ENCODE measurements at regions not wholly inside any gene's neighbourhood (a gene's known extent, or its start where the extent isn't known, plus 50 kb on each side); places are given as distances from the start of the nearest gene placed in this dataset.

DNA sequence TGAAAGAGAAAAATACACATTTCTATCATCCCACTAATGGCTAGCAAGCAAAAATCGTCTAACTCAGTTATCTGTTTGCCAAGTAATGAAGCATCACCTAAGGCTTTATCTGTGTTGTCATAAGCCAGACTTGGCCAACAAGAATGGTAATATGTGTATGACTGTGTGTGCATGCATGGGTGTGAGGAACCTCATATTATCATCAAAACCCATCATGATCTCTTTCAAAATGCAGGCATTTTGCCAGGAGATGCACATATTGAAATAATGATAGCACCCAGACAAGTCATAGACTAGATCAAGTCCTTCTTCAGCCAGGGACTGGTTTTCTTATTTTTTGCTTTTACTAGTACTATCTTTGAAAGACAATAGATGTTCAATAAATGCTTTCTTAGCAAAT is 172.5 kb upstream of the FMR1 start:
- no peak overlapping the region for H3K4me3 Mint-ChIP-seq
- peaks cover 0 to 3% (median 0%) of the 10 kb centered on the region in 3 donors for H3K4me1 Mint-ChIP-seq
- H3K9me3 Mint-ChIP-seq: peaks cover 0 to 2% (median 1%) of the 10 kb centered on the region in 3 donors
- H3K27ac Mint-ChIP-seq: no peak overlapping the region
- H3K27me3 Mint-ChIP-seq: no peaks in the 10 kb centered on the region
- H3K36me3 Mint-ChIP-seq: no peaks in the 10 kb centered on the region

DNA sequence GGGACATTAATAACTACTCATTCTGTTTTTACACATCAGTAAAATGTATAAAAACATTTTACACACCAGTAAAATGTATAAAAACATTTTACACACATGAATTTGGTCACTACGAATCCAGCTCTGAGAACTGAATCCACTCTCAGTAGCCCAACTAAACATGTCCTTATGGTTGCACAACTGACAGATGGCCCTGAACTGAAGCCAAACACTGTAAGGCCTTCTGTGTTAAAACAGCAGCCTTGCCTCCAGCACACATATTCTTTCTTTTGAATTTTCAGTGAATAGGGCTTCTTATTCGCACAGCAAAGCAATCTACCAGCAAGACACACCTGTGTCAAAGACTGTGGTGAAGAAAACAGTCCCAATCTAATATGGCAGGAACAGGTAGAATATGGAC is 169.9 kb upstream of the FMR1 start:
- Mint-ChIP-seq H3K9me3 (peaks cover 0 to 3% (median 0%) of the 10 kb centered on the region in 3 donors), H3K27ac (no peak overlapping the region), H3K4me1 (peaks cover 0 to 5% (median 0%) of the 10 kb centered on the region in 3 donors), H3K36me3 (no peaks in the 10 kb centered on the region), H3K4me3 (no peak overlapping the region), H3K27me3 (no peaks in the 10 kb centered on the region)

- H3K27me3 Mint-ChIP-seq: no peaks in the 10 kb centered on the region
- no peak overlapping the region for H3K4me3 Mint-ChIP-seq
- H3K27ac Mint-ChIP-seq: no peak overlapping the region
- H3K36me3 Mint-ChIP-seq: no peaks in the 10 kb centered on the region
- peaks cover 0 to 3% (median 0%) of the 10 kb centered on the region in 3 donors for H3K9me3 Mint-ChIP-seq
- peaks cover 0 to 1% (median 0%) of the 10 kb centered on the region in 3 donors for H3K4me1 Mint-ChIP-seq
Observed at GRCh38 chrX:147749308-147749707, 162.4 kb upstream of the FMR1 start.

- Mint-ChIP-seq H3K9me3 (peaks cover 0 to 3% (median 2%) of the 10 kb centered on the region in 3 donors), H3K27ac (no peak overlapping the region), H3K4me3 (no peak overlapping the region), H3K4me1 (no peaks in the 10 kb centered on the region), H3K27me3 (no peaks in the 10 kb centered on the region), H3K36me3 (no peaks in the 10 kb centered on the region)
Observed at GRCh38 chrX:147757750-147758149, 154.0 kb upstream of the FMR1 start.

DNA sequence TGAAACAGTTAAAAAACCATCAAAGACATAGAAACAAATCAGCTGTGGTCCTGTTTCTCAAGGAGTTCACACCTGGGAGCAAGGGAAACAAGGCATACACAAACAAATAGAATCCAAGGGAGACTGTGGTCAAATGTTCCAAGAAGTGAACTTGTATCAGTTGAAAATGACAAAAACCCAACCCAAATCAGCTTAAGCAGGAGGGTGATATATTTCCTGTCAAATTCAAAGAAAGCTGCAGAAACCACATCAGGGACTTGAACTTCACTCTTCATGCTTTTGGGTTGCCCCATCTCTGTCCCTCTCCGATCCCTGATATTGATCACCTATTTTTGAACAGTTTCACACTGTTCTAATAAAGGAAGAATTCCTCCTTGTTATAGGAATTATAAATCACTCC is 148.6 kb upstream of the FMR1 start:
- Mint-ChIP-seq H3K4me3 (no peak overlapping the region), H3K27ac (no peak overlapping the region), H3K4me1 (no peaks in the 10 kb centered on the region), H3K9me3 (peaks cover 0 to 6% (median 3%) of the 10 kb centered on the region in 3 donors), H3K36me3 (no peaks in the 10 kb centered on the region), H3K27me3 (no peaks in the 10 kb centered on the region)

GRCh38 chrX:147764868-147765267 is 146.9 kb upstream of the FMR1 start:
- Mint-ChIP-seq H3K27me3 (no peaks in the 10 kb centered on the region), H3K36me3 (no peaks in the 10 kb centered on the region), H3K4me1 (no peaks in the 10 kb centered on the region), H3K9me3 (peaks cover 0 to 6% (median 3%) of the 10 kb centered on the region in 3 donors), H3K27ac (no peak overlapping the region), H3K4me3 (no peak overlapping the region)

GRCh38 chrX:147770858-147771257 is 140.9 kb upstream of the FMR1 start:
- Mint-ChIP-seq H3K27ac (no peak overlapping the region), H3K4me3 (no peak overlapping the region)

DNA sequence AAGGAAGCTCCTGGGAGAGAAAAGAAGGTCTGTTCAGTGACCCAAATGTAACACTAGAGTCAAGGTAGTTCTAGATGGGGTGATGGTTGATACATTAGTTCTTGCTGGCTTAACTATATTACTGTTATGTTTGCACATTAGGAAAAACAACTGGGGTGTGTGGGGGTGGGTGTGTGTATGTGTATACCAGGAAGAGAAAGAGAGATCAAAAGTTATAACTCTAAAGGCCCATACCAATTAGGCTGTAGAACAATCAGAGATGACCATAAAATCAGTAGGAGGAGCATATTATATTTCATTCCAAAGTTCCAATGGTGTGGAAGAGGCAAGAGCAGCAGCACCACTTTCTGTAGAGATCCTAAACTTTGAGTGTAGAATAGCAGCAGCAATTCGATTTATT is 134.7 kb upstream of the FMR1 start:
- no peaks in the 10 kb centered on the region for H3K4me1 Mint-ChIP-seq
- H3K27ac Mint-ChIP-seq: no peak overlapping the region
- no peaks in the 10 kb centered on the region for H3K9me3 Mint-ChIP-seq
- H3K4me3 Mint-ChIP-seq: no peak overlapping the region
- H3K36me3 Mint-ChIP-seq: no peaks in the 10 kb centered on the region
- no peaks in the 10 kb centered on the region for H3K27me3 Mint-ChIP-seq

More at GRCh38 chrX:147770858-147771257, 140.9 kb upstream of the FMR1 start:
- H3K36me3 Mint-ChIP-seq: no peaks in the 10 kb centered on the region
- H3K4me1 Mint-ChIP-seq: peaks cover 0 to 3% (median 0%) of the 10 kb centered on the region in 3 donors
- no peaks in the 10 kb centered on the region for H3K27me3 Mint-ChIP-seq
- H3K9me3 Mint-ChIP-seq: peaks cover 0 to 2% (median 0%) of the 10 kb centered on the region in 3 donors

- no peaks in the 10 kb centered on the region for H3K4me1 Mint-ChIP-seq
- no peak overlapping the region for H3K27ac Mint-ChIP-seq
- H3K36me3 Mint-ChIP-seq: no peaks in the 10 kb centered on the region
- H3K4me3 Mint-ChIP-seq: no peak overlapping the region
- H3K9me3 Mint-ChIP-seq: no peaks in the 10 kb centered on the region
- no peaks in the 10 kb centered on the region for H3K27me3 Mint-ChIP-seq
Observed at GRCh38 chrX:147779173-147779572, 132.5 kb upstream of the FMR1 start.

GRCh38 chrX:147781844-147782243 is 129.9 kb upstream of the FMR1 start:
- H3K4me1 Mint-ChIP-seq: no peaks in the 10 kb centered on the region
- H3K9me3 Mint-ChIP-seq: no peaks in the 10 kb centered on the region
- H3K27ac Mint-ChIP-seq: no peak overlapping the region
- no peaks in the 10 kb centered on the region for H3K36me3 Mint-ChIP-seq
- no peaks in the 10 kb centered on the region for H3K27me3 Mint-ChIP-seq
- no peak overlapping the region for H3K4me3 Mint-ChIP-seq

DNA sequence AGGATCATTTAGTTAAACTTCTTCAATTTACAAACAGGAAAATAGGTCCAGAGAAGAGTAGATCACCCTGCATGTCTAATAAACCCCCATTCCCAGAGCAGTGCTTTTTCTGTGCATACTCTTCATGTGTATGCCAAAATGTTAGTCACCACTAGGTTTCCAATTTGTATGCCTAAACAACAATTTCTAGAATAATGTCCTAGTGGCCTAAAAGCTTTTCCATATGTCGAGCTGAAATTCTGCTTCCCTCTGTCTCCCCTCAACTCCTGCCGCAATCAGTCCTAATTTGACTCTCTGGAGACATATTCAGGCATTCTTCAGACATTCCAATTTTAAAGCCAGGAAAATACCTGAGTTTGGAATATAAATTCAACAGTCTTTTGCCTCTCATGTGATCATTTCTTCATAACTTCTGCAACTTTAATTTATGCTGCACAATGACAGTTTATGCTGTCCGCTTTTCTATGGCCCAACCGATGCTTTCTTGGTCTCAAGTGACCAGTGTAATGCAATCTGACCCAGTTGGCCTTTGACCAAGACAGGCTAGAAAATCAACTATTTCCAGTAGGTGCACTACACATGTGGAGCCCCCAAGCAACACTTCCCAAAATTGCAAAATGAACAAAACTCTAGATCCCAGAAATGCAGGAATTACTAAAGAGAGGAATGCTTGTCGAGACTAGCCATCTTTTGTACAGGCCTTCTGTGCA is 122.9 kb upstream of the FMR1 start:
- Mint-ChIP-seq H3K9me3 (no peaks in the 10 kb centered on the region), H3K27me3 (peaks cover 3% of the 10 kb centered on the region), H3K4me1 (no peaks in the 10 kb centered on the region), H3K27ac (no peak overlapping the region), H3K36me3 (peaks cover 1% of the 10 kb centered on the region), H3K4me3 (no peak overlapping the region)

DNA sequence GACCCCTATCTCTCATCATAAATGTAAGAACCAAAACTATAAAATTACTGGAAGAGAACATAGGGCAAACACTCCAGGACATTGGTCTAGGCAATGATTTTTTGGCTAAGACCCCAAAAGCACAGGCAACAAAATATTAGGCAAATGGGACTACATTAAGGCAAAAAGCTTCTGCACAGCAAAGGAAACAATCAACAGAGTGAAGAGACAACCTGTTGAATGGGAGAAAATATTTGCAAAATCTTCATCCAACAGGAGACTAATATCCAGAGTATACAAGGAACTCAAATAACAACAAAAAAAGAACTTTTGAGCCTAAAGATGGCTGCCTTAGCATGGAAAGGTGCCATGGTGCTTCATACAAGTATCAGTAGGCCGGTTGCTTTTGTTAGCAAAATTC is 111.1 kb upstream of the FMR1 start:
- Mint-ChIP-seq H3K36me3 (no peaks in the 10 kb centered on the region), H3K27me3 (no peaks in the 10 kb centered on the region), H3K9me3 (peaks cover 0 to 4% (median 2%) of the 10 kb centered on the region in 3 donors), H3K27ac (no peak overlapping the region), H3K4me3 (no peak overlapping the region), H3K4me1 (no peaks in the 10 kb centered on the region)

DNA sequence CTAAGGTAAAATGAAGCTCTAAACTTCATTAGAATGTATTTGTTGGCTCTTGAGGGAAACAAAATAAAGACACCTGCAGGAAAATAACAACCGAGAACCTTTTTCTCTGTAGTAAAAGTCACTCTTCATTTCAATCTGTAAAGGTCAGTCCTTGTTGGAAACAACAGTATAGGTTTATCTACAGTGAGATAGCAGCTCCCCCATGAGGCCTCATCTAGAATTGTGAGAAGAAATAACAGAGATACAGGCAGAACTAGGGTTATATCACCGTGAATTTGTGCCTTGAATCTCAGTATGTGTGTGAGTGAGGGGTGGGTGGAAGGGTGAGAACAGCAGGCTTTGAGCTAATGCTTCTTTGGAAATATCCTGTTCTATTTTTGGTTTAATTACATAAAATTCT is 107.8 kb upstream of the FMR1 start:
- Mint-ChIP-seq H3K4me3 (no peak overlapping the region), H3K27me3 (peaks cover 1% of the 10 kb centered on the region), H3K27ac (no peak overlapping the region), H3K4me1 (no peaks in the 10 kb centered on the region), H3K9me3 (no peaks in the 10 kb centered on the region), H3K36me3 (no peaks in the 10 kb centered on the region)

DNA sequence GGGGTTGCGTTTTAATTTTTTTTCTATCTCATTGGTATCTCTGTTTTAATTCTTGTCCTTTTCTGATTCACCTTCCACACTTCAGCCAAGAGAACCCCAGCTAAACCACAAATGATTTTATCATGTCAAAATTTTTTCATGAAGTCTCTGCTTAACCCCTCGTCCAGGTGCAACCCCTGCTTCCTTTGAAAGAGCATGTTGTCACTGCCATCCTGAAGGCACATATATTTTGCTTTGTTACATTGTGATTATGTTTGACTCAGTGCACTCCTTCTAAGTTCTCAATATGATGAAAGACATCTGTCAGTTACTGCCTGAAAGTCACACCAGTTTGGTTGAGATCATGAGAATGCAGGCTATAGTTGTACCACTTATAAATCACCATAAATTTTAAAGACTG is 99.9 kb upstream of the FMR1 start:
- no peaks in the 10 kb centered on the region for H3K4me1 Mint-ChIP-seq
- H3K27ac Mint-ChIP-seq: no peak overlapping the region
- peaks cover 1% of the 10 kb centered on the region for H3K27me3 Mint-ChIP-seq
- no peak overlapping the region for H3K4me3 Mint-ChIP-seq
- no peaks in the 10 kb centered on the region for H3K9me3 Mint-ChIP-seq
- H3K36me3 Mint-ChIP-seq: no peaks in the 10 kb centered on the region

DNA sequence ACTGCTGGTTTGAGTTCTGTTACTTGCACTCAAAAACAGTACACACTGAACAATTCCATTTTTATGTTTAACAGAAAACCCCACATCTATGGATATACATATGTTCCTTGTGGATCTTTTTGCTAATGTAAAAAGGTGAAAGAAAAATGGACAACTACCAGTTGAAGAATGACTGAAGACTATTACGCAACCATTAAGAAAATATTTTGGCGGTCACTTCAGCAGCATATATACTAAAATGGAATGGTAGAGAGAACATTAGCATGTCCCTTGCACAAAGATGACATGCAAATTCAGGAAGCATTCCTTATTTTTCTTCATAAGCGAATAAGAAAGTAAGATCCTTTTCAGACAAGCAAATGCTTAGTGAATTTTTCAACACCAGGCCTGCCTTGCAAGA is 84.6 kb upstream of the FMR1 start:
- Mint-ChIP-seq H3K27me3 (no peaks in the 10 kb centered on the region), H3K36me3 (peaks cover 2% of the 10 kb centered on the region), H3K27ac (no peak overlapping the region), H3K4me1 (no peaks in the 10 kb centered on the region), H3K4me3 (no peak overlapping the region), H3K9me3 (peaks cover 3 to 14% (median 13%) of the 10 kb centered on the region in 3 donors)

DNA sequence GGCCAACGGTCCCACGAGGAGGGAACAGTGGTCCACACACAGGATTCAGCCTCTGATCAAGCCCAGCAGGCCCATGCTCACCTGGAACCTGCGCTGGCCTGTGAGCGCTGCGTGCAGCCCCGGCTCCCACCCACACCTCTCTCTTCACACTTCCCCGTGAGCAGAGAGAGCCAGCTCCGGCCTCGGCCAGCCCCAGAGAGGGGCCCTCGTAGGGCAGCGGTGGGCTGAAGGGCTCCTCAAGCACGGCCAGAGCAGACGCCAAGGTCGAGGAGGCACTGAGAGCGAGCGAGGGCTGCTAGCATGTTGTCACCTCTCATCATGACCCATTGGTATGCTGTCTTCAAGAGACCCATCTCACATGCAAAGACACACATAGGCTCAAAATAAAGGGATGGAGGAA is 83.0 kb upstream of the FMR1 start:
- Mint-ChIP-seq H3K4me3 (no peak overlapping the region), H3K27me3 (no peaks in the 10 kb centered on the region), H3K4me1 (peaks cover 0 to 2% (median 0%) of the 10 kb centered on the region in 3 donors), H3K9me3 (peaks cover 5 to 11% (median 10%) of the 10 kb centered on the region in 3 donors), H3K27ac (no peak overlapping the region), H3K36me3 (peaks cover 2% of the 10 kb centered on the region)

Data from IgD-negative memory B cell (primary cell).